H1 (cell line): ENCODE measurements at regions not wholly inside any gene's neighbourhood (a gene's known extent, or its start where the extent isn't known, plus 50 kb on each side); places are given as distances from the start of the nearest gene placed in this dataset.

Experiments used
- CTCF ChIA-PET: fragments of 300-600 bp; sonication (Branson Sonifier 250); formaldehyde crosslinking; loops from one replicate; lab custom pipeline; 2021; ENCODE audit not compliant: partially characterized antibody; lab: Charles Lee
- POLR2A ChIA-PET: fragments of 300-600 bp; sonication (Branson Sonifier 250); formaldehyde crosslinking; loops from one replicate; lab custom pipeline; 2021; ENCODE audit warnings: inconsistent platforms; ENCODE audit not compliant: partially characterized antibody; lab: Charles Lee
- DNase-seq, 2 experiments: peaks; one replicate each; pipeline versions ENCODE4 v3.0.0 to v3.0.0-alpha.2; 2010 to 2022; ENCODE audit warnings: low spot score in 2 of 2, low read depth in 1 of 2, mixed read lengths in 1 of 2
- FAIRE-seq: peaks from 2 replicates; lab custom pipeline; 2011; peaks lifted over from hg19 to GRCh38; lab: Jason Lieb, UNC
- H2AFZ ChIP-seq: 2 replicates; pipeline ENCODE4 v1.8.1; 2012; ENCODE audit warnings: low read length, inconsistent platforms
- H2AK5ac ChIP-seq: 2 replicates; pipeline ENCODE4 v1.6.1; 2013; ENCODE audit warnings: low read depth, low read length
- H2BK120ac ChIP-seq: replicated peaks from 2 replicates; pipeline ENCODE3; 2013; ENCODE audit warnings: low read depth, low read length, inconsistent platforms
- H2BK12ac ChIP-seq: 2 replicates; pipeline ENCODE4 v1.6.1; 2013; ENCODE audit warnings: low read depth, low read length
- H2BK15ac ChIP-seq: 2 replicates; pipeline ENCODE4 v1.6.1; 2013; ENCODE audit warnings: low read length
- H2BK20ac ChIP-seq: 2 replicates; pipeline ENCODE4 v1.6.1; 2013; ENCODE audit warnings: low read length
- H2BK5ac ChIP-seq: 2 replicates; pipeline ENCODE4 v1.6.1; 2013; ENCODE audit warnings: low read depth, low read length
- H3K14ac ChIP-seq: 2 replicates; pipeline ENCODE4 v1.6.1; 2013; ENCODE audit warnings: inconsistent platforms; ENCODE audit not compliant: insufficient read length
- H3K18ac ChIP-seq: 2 replicates; pipeline ENCODE4 v1.6.1; 2013; ENCODE audit warnings: low read length; ENCODE audit errors: extremely low read depth
- H3K23ac ChIP-seq: 2 replicates; pipeline ENCODE4 v1.6.1; 2013; ENCODE audit warnings: inconsistent platforms; ENCODE audit not compliant: insufficient read length
- H3K23me2 ChIP-seq: 2 replicates; pipeline ENCODE4 v1.6.1; 2013; ENCODE audit warnings: low read depth, low read length
- H3K27ac ChIP-seq: 2 replicates; pipeline ENCODE4 v1.6.1; 2011; ENCODE audit warnings: low read depth, low read length, inconsistent platforms
- H3K27me3 ChIP-seq, 4 experiments: replicated peaks in 1 of 4; 1 replicate in 1 of 4; 2 replicates in 3 of 4; pipeline versions ENCODE4 v1.6.1 to v1.8.1; 2011 to 2013; ENCODE audit warnings: low read length in 3 of 4, mild to moderate bottlenecking in 3 of 4, inconsistent platforms in 2 of 4, mixed read lengths in 2 of 4, moderate library complexity in 1 of 4; ENCODE audit not compliant: control insufficient read depth in 3 of 4, insufficient read depth in 3 of 4; ENCODE audit errors: extremely low read depth in 1 of 4
- H3K36me3 ChIP-seq, 4 experiments: 2 replicates each; pipeline versions ENCODE4 v1.6.1 to v1.8.1; 2011 to 2013; ENCODE audit warnings: mild to moderate bottlenecking in 4 of 4, low read length in 3 of 4, moderate library complexity in 2 of 4, control low read depth in 1 of 4, inconsistent platforms in 1 of 4; ENCODE audit not compliant: insufficient read depth in 4 of 4, control insufficient read depth in 2 of 4
- H3K4ac ChIP-seq: replicated peaks from 2 replicates; pipeline ENCODE3; 2013; ENCODE audit warnings: low read length, low read depth, mixed read lengths, inconsistent platforms; ENCODE audit not compliant: insufficient read length
- H3K4me1 ChIP-seq, 4 experiments: replicated peaks in 1 of 4; 1 replicate in 1 of 4; 2 replicates in 3 of 4; pipeline versions ENCODE4 v1.6.1 to v1.8.1; 2011 to 2013; ENCODE audit warnings: low read length in 3 of 4, inconsistent platforms in 2 of 4, mixed read lengths in 1 of 4; ENCODE audit not compliant: insufficient read depth in 4 of 4, control insufficient read depth in 3 of 4
- H3K4me2 ChIP-seq, 2 experiments: 2 replicates each; pipeline versions ENCODE4 v1.6.1 to v1.8.1; 2011 to 2013; ENCODE audit warnings: low read depth in 2 of 2, low read length in 2 of 2, control low read depth in 1 of 2, inconsistent platforms in 1 of 2, mild to moderate bottlenecking in 1 of 2; ENCODE audit not compliant: insufficient read depth in 1 of 2
- H3K4me3 ChIP-seq, 4 experiments: fragments of 200-600, 300-600 bp in 1 of 4; sonication (generic), shearing (Covaris generic), sonication (Bioruptor Twin) in 1 of 4; 2 replicates each; pipeline versions ENCODE4 v1.5.1 to v1.8.1; 2011 to 2016; ENCODE audit warnings: low read length in 4 of 4, low read depth in 3 of 4, control low read depth in 2 of 4, inconsistent platforms in 2 of 4, mild to moderate bottlenecking in 2 of 4, mixed read lengths in 1 of 4, moderate library complexity in 1 of 4; ENCODE audit not compliant: insufficient read depth in 2 of 4; ENCODE audit errors: extremely low read depth in 1 of 4
- H3K56ac ChIP-seq: replicated peaks from 2 replicates; pipeline ENCODE3; 2013; ENCODE audit warnings: low read depth, mild to moderate bottlenecking, mixed read lengths, low read length, inconsistent platforms; ENCODE audit not compliant: insufficient read length
- H3K79me1 ChIP-seq: 2 replicates; pipeline ENCODE4 v1.6.1; 2013; ENCODE audit warnings: low read depth, low read length, control low read depth
- H3K79me2 ChIP-seq, 2 experiments: 2 replicates each; pipeline versions ENCODE4 v1.6.1 to v1.8.1; 2012 to 2013; ENCODE audit warnings: low read length in 2 of 2, mild to moderate bottlenecking in 2 of 2, inconsistent platforms in 1 of 2; ENCODE audit not compliant: insufficient read depth in 2 of 2, control insufficient read depth in 1 of 2
- H3K9ac ChIP-seq, 4 experiments: replicated peaks in 1 of 4; 1 replicate in 1 of 4; 2 replicates in 3 of 4; pipeline versions ENCODE4 v1.6.1 to v1.8.1; 2011 to 2013; ENCODE audit warnings: low read depth in 3 of 4, low read length in 3 of 4, control low read depth in 2 of 4, mild to moderate bottlenecking in 2 of 4, moderate library complexity in 2 of 4, inconsistent platforms in 1 of 4; ENCODE audit errors: extremely low read depth in 1 of 4
- H3K9me3 ChIP-seq, 2 experiments: 2 replicates each; pipeline versions ENCODE4 v1.6.1 to v1.8.1; 2012 to 2013; ENCODE audit warnings: mild to moderate bottlenecking in 2 of 2, moderate library complexity in 2 of 2, control low read depth in 1 of 2, inconsistent platforms in 1 of 2, low read depth in 1 of 2, low read length in 1 of 2, mixed read lengths in 1 of 2; ENCODE audit not compliant: insufficient read depth in 2 of 2
- H4K20me1 ChIP-seq, 2 experiments: replicated peaks in 1 of 2; 2 replicates each; pipeline versions ENCODE3 to v1.8.1; 2011 to 2013; ENCODE audit warnings: inconsistent platforms in 2 of 2, low read length in 2 of 2, mild to moderate bottlenecking in 1 of 2; ENCODE audit not compliant: insufficient read depth in 2 of 2, control insufficient read depth in 1 of 2
- H4K5ac ChIP-seq: 2 replicates; pipeline ENCODE4 v1.6.1; 2013; ENCODE audit warnings: low read length, low read depth, mixed read lengths, inconsistent platforms; ENCODE audit not compliant: insufficient read length
- H4K8ac ChIP-seq: 2 replicates; pipeline ENCODE4 v1.8.0; 2013; ENCODE audit warnings: mild to moderate bottlenecking, moderate library complexity, low read length, inconsistent platforms; ENCODE audit not compliant: insufficient read depth; ENCODE audit errors: extremely low read depth
- H4K91ac ChIP-seq: replicated peaks from 2 replicates; pipeline ENCODE3; 2013; ENCODE audit warnings: low read length, mixed read lengths, inconsistent platforms; ENCODE audit not compliant: insufficient read length
- BACH1 ChIP-seq: IDR thresholded peaks from 2 replicates; pipeline ENCODE4 v1.6.1; 2012; ENCODE audit warnings: low read length, improper control_type of control experiment
- CREB1 ChIP-seq: IDR thresholded peaks from 2 replicates; pipeline ENCODE4 v1.6.1; 2012; ENCODE audit warnings: inconsistent platforms
- KDM5A ChIP-seq: fragments of 200-600 bp; IDR thresholded peaks from 2 replicates; pipeline ENCODE4 v1.7.1; 2012; ENCODE audit warnings: mild to moderate bottlenecking, low read length, inconsistent platforms, mixed read lengths
- PHF8 ChIP-seq: fragments of 200-600 bp; sonication (generic); conservative IDR thresholded peaks from 2 replicates; pipeline ENCODE4 v1.7.1; 2012; ENCODE audit warnings: low read depth, mild to moderate bottlenecking, inconsistent platforms, low read length, moderate library complexity
- POLR2AphosphoS5 ChIP-seq: IDR thresholded peaks from 2 replicates; pipeline ENCODE4 v1.6.1; 2011; ENCODE audit warnings: low read depth, low read length
- POU5F1 ChIP-seq: IDR thresholded peaks from 2 replicates; pipeline ENCODE4 v1.6.1; 2011; ENCODE audit warnings: low read depth, mild to moderate bottlenecking, low read length, moderate library complexity
- RXRA ChIP-seq: IDR thresholded peaks from 2 replicates; pipeline ENCODE4 v1.6.1; 2011; ENCODE audit warnings: low read depth, mild to moderate bottlenecking, low read length, moderate library complexity; ENCODE audit not compliant: insufficient read depth
- SIX5 ChIP-seq: IDR thresholded peaks from 2 replicates; pipeline ENCODE4 v1.6.1; 2011; ENCODE audit warnings: mild to moderate bottlenecking, low read depth, low read length
- SP1 ChIP-seq: IDR thresholded peaks from 2 replicates; pipeline ENCODE4 v1.6.1; 2011; ENCODE audit warnings: low read depth, low read length
- SRF ChIP-seq: IDR thresholded peaks from 2 replicates; pipeline ENCODE4 v1.6.1; 2011; ENCODE audit warnings: mild to moderate bottlenecking, low read depth, low read length, moderate library complexity
- TCF12 ChIP-seq: IDR thresholded peaks from 2 replicates; pipeline ENCODE4 v1.6.1; 2011; ENCODE audit warnings: low read depth, mild to moderate bottlenecking, low read length
- USF2 ChIP-seq: IDR thresholded peaks from 2 replicates; pipeline ENCODE4 v1.6.1; 2011; ENCODE audit warnings: low read length, improper control_type of control experiment
- YY1 ChIP-seq: IDR thresholded peaks from 2 replicates; pipeline ENCODE4 v1.6.1; 2011; ENCODE audit warnings: low read depth, mild to moderate bottlenecking, low read length
- ZNF274 ChIP-seq: IDR thresholded peaks from 2 replicates; pipeline ENCODE4 v1.7.0; 2012; ENCODE audit warnings: low read length, borderline replicate concordance; ENCODE audit errors: extremely low read depth
- TF ChIP-seq, protein P1 (sequence below): IDR thresholded peaks from 2 replicates; pipeline ENCODE4 v1.6.1; 2012; ENCODE audit warnings: low read length, inconsistent platforms

DNA sequence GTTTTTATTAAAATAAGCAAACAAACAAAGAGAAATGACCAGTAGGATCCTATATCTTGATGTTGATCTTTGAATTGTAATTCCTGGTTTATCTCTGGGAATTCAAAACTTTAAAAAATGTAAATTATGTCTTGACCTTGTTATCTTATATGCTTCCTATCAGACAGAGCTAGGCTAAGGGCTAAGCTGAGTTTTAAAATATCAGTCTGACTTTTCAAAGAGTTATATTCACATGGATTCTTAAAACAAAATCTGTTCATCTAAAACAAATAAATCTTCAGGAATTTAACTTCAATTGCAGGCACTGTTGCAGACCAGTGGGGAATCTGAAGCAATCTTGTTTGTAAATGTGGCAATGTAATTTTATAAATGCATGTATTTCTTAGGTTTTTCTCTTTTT, 1144.1 kb downstream of the LRFN5 start:
- Histone ChIP-seq H3K14ac (no peak overlapping the region), H3K4ac (no peak overlapping the region), H4K5ac (no peak overlapping the region), H3K79me2 (no peaks in the 10 kb centered on the region), H2BK5ac (no peak overlapping the region), H2AK5ac (no peak overlapping the region), H4K8ac (no peak overlapping the region), H3K27me3 (no peaks in the 10 kb centered on the region), H2BK20ac (no peak overlapping the region), H3K23me2 (no peaks in the 10 kb centered on the region), H3K4me3 (no peak overlapping the region), H3K36me3 (no peaks in the 10 kb centered on the region), H4K20me1 (no peaks in the 10 kb centered on the region), H3K18ac (no peak overlapping the region), H3K23ac (no peak overlapping the region), H4K91ac (no peak overlapping the region), H2BK15ac (no peak overlapping the region), H3K56ac (no peak overlapping the region), H3K79me1 (no peaks in the 10 kb centered on the region), H2BK120ac (no peak overlapping the region), H2AFZ (no peak overlapping the region), H3K27ac (no peak overlapping the region), H3K4me1 (no peaks in the 10 kb centered on the region), H3K4me2 (no peak overlapping the region), H3K9me3 (no peaks in the 10 kb centered on the region), H3K9ac (no peak overlapping the region), H2BK12ac (no peak overlapping the region)
- no peak for FAIRE-seq
- DNase-seq: no peak
- CTCF ChIA-PET: interaction anchor here (1.1 kb wide), 1 partner anchor 129 kb away, joined by 3 read pairs; no protein-coding TSS in a partner anchor
- POLR2A ChIA-PET: no interaction called here
- no peak for TF ChIP-seq SIX5
- no peak for TF ChIP-seq POU5F1
- no peak for TF ChIP-seq ZNF274
- no peak for TF ChIP-seq POLR2AphosphoS5
- no peak for TF ChIP-seq USF2
- no peak for TF ChIP-seq YY1
- TF ChIP-seq TCF12: no peak
- TF ChIP-seq RXRA: no peak
- no peak for TF ChIP-seq CREB1
- TF ChIP-seq, protein P1, sequence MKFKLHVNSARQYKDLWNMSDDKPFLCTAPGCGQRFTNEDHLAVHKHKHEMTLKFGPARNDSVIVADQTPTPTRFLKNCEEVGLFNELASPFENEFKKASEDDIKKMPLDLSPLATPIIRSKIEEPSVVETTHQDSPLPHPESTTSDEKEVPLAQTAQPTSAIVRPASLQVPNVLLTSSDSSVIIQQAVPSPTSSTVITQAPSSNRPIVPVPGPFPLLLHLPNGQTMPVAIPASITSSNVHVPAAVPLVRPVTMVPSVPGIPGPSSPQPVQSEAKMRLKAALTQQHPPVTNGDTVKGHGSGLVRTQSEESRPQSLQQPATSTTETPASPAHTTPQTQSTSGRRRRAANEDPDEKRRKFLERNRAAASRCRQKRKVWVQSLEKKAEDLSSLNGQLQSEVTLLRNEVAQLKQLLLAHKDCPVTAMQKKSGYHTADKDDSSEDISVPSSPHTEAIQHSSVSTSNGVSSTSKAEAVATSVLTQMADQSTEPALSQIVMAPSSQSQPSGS: no peak
- TF ChIP-seq SP1: no peak
- no peak for TF ChIP-seq PHF8
- no peak for TF ChIP-seq BACH1
- TF ChIP-seq SRF: no peak
- no peak for TF ChIP-seq KDM5A
